ENCODE measurements at regions not wholly inside any gene's neighbourhood (a gene's known extent, or its start where the extent isn't known, plus 50 kb on each side); places are given as distances from the start of the nearest gene placed in this dataset.
"Not testable (repeated sequence)": the region's sequence is repeated elsewhere in the genome, so short reads cannot be mapped to it uniquely, and the experiment has no call there.

GRCh38 chr14:81751198-81751597 lies 217.5 kb upstream of the SEL1L start:
- no peak for DNase-seq (ENCODE audit: low spot score)

DNA sequence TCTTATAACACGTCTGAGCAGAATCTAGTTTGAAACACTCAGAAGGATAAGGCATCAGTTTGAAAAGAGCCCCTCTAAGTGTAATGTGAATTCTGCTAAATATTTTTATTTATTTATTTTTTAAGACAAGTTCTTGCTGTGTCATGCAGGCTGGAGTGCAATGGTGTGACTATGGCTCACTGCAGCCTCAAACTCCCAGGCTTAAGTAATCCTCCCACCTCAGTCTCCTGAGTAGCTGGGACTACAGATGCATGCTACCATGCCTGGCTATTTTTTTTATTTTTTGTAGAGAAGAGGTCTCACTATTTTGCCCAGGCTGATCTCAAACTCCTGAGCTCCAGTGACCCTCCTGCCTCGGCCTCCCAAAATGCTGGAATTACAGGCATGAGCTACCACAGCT lies 225.9 kb upstream of the SEL1L start:
- DNase-seq (ENCODE audit: low spot score): no peak

DNA sequence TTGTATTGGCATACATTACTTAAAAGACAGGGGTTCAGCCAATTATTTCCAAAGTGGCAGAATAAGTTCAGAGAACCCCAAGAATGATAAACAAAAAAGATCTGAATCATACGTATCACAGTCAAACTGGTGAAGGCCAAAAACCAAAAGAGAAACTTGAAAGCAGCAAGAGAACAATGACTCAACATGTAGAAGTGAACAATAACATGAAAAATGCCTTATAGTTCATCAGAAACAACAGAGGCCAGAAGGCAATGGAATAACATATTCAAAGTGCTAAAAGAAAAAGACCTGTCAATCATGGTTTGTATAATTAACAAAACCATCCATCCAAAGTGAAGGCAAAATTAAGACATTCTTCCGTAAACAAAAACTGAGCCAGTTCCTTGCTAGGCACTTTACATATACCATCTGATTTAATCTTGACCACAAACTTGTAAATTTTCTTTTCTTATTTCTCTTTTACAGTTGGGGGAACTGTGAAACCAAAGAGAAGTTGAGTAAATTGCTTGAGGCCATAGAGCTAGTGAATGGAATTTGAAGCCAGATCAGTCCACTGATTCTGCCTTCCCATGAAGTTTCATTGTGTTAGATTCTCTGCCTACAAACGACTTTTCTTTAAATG lies 232.1 kb upstream of the SEL1L start:
- DNase-seq (ENCODE audit: low spot score): no peak

- DNase-seq (ENCODE audit: low spot score): no peak
These were observed 232.8 kb upstream of the SEL1L start for GRCh38 chr14:81766321-81766915.

DNA sequence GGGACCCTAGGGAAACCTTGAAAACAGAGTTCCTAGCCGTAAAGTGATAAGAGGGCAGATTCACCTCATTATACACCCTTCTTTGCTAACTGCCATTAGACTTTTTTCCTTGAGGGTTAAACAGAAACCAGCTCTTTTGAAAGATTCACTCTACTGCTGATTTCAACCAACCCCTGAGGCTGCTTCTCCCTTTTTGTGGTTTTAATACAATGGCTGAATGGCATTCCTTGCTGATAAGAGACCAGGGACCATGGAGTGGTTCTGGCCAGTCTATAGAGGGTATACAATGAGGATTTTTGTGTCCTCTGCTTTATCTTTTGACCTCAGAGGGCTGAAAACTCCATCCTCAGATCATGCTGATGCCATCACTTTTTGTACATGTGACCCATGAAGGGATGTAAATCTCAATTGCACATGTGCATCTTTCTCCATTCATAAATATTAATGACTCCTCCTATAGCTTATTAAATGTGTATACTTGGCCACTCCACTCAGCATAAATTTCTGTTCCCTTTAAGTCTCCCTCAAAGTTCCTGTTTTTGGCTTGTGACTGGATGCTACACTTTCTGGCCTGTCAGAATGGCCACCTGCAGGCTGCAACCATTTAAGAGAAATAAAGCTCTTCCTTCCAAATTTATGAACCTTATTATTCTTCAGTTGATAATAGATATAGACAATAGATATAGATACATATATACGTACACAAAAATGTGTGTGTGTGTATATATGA lies 233.8 kb upstream of the SEL1L start:
- DNase-seq (ENCODE audit: low spot score): no peak

DNA sequence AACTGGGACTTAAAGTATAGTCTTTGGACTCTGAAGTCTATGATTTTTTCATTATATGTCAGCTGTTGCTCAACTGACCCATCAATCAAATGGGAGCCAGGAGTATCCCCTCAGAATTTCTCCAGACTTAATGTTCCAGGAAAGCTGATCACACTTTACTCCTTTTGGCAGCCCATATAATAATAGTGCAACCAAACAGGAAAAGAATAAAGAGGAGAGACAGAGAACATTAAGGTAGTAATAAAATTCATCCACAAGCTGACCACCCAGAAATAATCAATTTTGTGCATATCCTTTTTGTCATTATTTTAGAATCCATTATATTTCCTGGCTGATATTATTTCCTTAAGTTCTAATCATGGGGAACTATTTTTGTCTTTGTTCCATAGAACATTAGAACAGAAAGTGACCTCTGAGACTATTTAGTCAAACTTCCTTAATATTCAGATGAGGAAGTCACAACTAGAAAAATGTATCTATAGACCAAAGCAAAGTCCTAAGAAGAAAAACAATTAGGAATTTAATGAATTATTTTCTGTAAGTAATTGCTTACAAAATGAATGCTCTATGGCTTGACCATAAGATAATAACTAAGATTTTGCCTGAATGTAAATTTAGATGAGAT lies 238.1 kb upstream of the SEL1L start:
- no peak for DNase-seq (ENCODE audit: low spot score)

DNA sequence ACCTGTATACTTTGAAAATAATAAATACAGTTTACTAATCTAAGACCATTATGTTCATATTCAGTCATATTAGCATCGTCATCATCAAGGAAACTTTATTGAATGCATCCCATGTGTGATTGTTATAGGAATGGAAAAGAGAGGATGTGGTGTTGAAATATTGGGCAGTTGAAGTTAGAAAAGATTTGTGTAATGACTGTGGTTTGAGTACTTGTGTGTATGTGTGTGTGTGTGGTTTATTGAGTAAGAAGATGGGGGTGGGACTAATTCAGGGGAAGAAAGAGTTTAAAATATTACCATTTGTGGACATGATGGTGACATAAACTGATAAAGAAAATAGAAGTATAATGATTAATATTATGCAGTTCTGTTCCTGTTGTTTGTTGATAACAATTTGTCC lies 238.7 kb upstream of the SEL1L start:
- no peak for DNase-seq (ENCODE audit: low spot score)

DNA sequence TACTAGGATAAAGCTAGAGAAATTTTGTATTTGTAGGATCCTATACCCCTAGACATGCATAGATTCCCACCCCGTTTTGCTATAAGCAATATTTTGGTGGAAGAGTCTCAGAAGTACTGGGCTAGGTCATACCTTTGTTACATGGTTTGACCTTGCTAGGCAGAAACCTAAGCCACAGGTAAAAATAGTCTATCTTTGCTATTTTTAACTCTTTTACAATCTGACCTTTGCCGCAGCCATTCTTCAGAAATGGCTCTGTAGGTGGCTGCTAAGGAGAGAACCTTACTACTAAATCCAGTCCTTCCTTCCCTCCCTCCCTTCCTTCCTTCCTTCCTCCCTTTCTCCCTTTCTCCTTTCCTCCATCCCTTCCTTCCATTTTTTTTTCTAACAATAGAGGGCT lies 242.9 kb upstream of the SEL1L start:
- no peak for DNase-seq (ENCODE audit: low spot score)

- not testable (repeated sequence) for DNase-seq (ENCODE audit: low spot score)
These were observed 248.1 kb upstream of the SEL1L start for GRCh38 chr14:81781798-81782197.

GRCh38 chr14:81784084-81784483 lies 250.4 kb upstream of the SEL1L start:
- DNase-seq (ENCODE audit: low spot score): no peak

DNA sequence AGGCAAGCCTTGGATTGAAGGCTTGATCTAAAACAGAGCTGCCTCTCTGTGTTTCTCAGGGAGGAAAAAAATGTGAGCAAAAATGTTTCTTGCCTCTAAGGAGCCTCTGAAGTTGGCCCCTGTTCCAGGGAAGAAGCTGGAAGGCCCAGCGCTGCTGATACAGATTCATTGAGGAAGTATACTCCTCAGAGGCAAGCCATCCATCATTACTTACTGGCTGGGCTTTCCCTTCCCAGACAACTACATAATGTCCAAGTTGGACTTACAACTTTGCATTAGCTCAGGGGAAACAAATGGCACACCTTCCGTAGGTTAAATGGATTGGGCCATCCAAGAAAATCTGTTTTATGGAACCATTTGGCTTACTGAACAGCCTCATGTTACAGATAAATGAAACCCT lies 263.7 kb upstream of the SEL1L start:
- DNase-seq (ENCODE audit: low spot score): no peak

DNA sequence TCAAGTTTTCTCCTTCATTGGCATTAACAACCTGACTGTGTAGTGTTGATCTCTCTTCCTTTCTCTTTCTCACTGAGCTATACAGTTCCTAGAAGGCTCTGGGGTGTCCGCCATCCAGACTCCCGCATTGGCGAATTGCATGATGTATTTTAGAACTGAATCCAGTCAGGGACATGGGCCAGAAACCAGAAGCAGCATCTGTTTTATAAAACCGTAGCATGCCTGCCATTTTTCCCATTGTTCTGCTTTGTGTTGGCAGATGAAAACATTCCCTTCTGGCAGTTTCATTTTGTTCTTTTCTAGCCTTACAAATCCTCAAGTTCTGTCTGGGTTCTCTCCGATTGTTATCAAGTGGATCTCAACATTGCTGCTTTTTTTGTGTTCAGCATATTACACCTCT lies 268.3 kb upstream of the SEL1L start:
- DNase-seq (ENCODE audit: low spot score): no peak

- no peak for DNase-seq (ENCODE audit: low spot score)
These were observed 268.7 kb upstream of the SEL1L start for GRCh38 chr14:81802341-81802740.

- no peak for DNase-seq (ENCODE audit: low spot score)
These were observed 272.1 kb upstream of the SEL1L start for GRCh38 chr14:81805785-81806184.

GRCh38 chr14:81811705-81812269 lies 278.1 kb upstream of the SEL1L start:
- DNase-seq (ENCODE audit: low spot score): no peak

GRCh38 chr14:81818271-81818670 lies 284.6 kb upstream of the SEL1L start:
- DNase-seq (ENCODE audit: low spot score): no peak

GRCh38 chr14:81819344-81819743 lies 285.7 kb upstream of the SEL1L start:
- no peak for DNase-seq (ENCODE audit: low spot score)

- DNase-seq (ENCODE audit: low spot score): no peak
These were observed 286.3 kb upstream of the SEL1L start for GRCh38 chr14:81819910-81820309.

GRCh38 chr14:81826081-81826480 lies 292.4 kb upstream of the SEL1L start:
- no peak for DNase-seq (ENCODE audit: low spot score)

- DNase-seq (ENCODE audit: low spot score): no peak
These were observed 295.8 kb upstream of the SEL1L start for GRCh38 chr14:81829447-81829846.

GRCh38 chr14:81831128-81831820 lies 297.6 kb upstream of the SEL1L start:
- no peak for DNase-seq (ENCODE audit: low spot score)

GRCh38 chr14:81834308-81834707 lies 300.7 kb upstream of the SEL1L start:
- DNase-seq (ENCODE audit: low spot score): no peak

All from hematopoietic multipotent progenitor cell treated with erythropoietin and hydrocortisone succinate and interleukin-3 and kit ligand, for 15 days (in vitro differentiated cells).